GM21717 (cell line): ENCODE measurements at regions not wholly inside any gene's neighbourhood (a gene's known extent, or its start where the extent isn't known, plus 50 kb on each side); places are given as distances from the start of the nearest gene placed in this dataset.

Experiments used
- ATAC-seq: cut with Tn5 transposase; IDR thresholded peaks from one replicate; pipeline ENCODE4 v1.9.1; 2021; ENCODE audit warnings: mild to moderate bottlenecking, moderate library complexity; ENCODE audit not compliant: unreplicated experiment

DNA sequence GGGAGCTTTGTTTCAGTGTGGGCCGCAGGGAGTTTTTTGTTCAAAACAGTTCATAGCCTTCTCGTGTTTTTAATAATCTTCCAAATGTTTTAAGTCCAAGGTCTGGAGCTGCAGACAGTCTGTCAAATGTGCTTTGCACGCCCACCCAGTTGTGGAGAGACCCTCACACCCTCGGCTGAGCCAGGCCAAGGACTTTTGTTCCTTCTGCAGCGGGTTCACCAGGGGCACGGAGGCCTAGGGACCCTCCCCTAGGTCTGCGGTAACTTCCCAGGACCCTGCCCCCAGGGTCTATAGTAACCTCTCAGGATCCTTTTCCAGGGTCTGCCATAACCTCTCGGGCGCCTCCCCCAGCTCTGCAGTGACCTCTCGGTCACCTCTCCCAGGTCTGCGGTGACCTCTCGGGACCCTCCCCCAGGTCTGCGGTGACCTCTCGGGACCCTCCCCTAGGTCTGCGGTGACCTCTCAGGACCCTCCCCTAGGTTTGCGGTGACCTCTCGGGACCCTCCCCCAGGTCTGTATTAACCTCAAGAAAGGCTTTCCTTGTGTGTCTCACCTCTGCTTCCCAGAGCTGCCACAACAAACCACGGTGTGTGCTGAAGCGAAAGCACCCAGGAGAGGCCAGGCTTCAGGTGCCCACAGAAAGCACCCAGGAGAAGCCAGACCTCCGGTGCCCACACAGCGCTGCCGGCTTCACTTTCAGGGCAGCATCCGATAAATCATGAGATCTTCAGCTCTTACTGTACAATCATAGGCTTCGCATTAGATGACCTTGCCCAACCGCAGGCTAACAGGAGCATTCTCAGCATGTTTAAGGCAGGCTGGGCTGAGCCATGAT, 301.9 kb upstream of the SALL3 start:
- no peak for ATAC-seq

DNA sequence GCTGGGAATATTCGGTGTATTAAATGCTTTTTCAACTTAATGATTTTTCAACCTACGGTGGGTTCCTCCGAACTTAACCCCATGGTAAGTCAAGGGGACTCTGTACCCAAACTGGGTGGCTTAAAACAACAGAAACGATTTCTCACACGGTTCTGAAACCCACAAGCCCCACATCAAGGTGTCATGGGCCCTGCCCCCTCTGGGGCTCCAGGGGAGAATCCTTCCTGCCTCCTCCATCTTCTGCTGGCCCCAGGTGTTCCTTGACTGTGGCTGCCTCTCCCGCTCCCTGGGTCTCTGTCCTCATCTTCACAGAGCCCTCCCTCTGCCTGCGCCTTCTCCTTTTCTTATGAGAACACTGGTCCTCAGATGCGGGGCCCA, 301.3 kb upstream of the SALL3 start:
- no peak for ATAC-seq

DNA sequence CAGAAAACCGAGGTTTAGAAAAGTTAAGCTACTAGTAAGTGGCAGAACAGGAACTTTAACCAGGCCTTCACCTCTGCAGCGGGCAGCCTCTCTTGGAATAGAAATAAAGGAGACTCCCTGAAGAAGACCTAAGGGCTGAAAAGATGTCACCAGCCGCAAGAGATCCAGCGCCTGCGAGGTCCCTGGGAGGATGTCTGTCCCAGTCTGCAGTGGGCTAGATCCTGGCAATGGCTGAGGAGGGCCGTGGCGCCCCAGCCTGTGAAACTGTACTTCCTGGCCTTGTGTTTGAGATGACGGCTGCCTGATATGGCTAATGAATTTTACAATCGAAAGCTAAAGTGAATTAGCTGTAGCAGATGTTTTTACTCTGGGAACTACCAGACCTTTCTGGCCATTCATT, 300.6 kb upstream of the SALL3 start:
- ATAC-seq, result no peak

DNA sequence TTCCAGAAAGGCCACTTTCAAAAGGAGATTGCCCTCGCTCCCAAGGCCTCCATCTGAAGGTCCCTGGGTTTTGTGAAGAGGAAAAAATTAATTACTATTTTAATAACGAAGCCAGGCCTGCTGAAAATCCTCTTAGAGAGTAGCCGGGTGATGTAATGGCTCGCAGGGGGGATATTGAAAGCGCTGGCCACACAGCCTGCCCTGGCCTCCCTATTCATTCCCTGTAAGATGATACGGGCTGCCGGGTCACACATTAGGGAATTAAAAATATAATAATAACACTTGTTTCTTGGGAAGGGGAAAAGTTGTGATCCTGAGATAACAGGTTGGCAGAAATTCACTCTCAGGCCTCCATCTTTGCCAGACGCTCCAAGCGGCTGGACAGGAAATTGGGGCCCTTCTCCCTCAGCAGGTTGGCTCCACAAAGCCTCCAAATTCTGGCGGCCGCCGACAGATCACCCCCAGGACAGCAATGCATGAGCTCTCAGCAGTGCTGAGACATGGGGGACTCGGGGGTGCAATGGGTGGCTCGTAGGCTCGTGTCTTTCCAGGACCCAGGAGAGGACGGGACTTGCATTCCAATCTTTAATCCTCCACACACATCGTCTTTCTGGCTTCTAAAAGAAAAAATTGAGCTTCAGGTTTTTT, 299.9 kb upstream of the SALL3 start:
- ATAC-seq, result no peak

DNA sequence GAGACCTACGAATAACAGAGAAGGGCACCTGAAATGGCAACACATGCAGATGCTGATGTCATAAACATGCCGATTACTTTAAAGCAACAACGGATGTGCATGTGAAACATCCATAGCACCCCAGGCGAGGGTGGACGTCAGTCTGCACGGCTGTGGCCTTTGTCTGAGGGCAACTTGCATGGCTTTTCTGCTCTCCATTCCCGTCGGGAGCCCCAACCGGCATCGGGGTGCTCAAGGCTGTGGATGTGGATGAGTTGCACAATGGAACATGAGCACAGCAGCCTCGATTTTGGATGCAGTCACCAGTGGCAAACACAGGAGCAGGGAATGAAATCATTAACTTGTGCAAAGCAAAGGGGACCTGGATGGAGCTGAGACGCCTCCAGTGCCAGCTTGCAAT, 298.2 kb upstream of the SALL3 start:
- no peak for ATAC-seq

DNA sequence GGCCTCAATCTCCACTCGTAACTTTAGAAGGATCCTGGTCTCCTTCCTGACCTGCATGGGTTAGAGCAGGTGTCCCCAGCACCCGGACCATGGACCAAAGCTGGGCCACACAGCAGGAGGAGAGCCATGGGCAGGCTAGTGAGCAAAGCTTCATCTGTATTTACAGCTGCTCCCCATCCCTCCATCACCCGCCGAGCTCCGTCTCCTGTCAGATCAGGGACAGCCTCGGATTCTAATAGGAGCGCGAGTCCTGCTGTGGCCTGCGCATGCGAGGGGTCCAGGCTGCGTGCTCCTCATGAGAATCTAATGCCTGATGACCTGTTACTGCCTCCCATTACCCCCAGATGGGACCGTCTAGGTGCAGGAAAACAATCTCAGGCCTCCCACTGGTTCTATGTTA, 297.7 kb upstream of the SALL3 start:
- ATAC-seq, result no peak

DNA sequence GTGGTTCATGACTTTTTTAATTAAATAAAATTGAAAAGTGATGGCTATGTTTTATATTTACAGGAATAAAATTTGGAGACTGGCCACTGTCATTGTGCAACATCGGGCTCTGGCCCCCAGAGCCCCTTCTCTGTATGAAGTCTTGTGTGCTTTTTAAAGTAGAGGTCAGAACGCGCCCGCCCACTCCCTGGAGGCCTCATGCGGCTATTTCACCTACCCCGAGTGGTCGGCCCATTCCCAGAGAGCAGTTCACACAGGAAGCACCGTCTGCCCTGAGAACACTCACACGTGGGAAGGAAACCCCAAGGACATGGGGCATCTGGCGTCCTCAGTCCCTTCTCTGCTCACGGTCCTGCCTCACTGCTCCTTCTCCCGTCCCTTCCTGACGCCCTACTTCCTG, 296.9 kb upstream of the SALL3 start:
- ATAC-seq, result no peak

DNA sequence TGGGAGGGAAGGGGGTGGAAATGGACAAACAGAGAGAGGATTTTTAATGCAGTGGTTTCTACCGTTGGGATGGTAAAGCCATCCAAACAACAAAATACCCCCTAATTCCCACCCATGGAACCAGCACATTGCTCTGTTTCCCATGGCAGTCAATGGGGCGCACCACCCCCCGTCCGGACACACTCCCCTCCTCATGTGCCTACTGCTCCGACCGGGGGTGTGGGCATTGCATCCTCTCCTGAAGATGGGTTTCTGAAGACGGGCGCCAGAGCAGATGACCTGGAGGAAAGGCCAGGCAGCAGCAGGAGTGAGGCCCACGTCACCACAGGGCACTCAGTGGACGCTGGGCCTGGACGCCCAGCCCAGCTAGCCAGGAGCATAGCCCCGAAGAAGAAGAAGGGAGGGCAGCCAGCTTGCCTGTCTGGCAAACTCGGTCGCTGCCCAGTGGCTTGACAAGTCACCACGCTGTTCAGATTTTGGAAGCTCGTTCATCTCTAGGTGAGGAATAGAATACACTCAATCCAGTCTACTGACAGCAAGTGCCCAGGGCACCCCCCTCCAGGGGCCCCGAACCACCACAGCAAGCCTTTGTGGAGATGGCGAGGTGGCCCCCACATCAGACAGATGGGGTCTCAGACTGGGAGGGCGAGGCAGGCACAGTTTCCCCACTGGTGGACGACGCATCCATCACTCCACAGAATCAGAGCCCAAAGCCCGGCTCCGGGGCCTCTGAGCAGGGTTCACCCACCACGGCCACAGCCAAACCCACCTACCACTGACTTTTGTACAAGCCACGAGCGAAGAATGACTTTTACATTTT, 296.2 kb upstream of the SALL3 start:
- ATAC-seq, result no peak

DNA sequence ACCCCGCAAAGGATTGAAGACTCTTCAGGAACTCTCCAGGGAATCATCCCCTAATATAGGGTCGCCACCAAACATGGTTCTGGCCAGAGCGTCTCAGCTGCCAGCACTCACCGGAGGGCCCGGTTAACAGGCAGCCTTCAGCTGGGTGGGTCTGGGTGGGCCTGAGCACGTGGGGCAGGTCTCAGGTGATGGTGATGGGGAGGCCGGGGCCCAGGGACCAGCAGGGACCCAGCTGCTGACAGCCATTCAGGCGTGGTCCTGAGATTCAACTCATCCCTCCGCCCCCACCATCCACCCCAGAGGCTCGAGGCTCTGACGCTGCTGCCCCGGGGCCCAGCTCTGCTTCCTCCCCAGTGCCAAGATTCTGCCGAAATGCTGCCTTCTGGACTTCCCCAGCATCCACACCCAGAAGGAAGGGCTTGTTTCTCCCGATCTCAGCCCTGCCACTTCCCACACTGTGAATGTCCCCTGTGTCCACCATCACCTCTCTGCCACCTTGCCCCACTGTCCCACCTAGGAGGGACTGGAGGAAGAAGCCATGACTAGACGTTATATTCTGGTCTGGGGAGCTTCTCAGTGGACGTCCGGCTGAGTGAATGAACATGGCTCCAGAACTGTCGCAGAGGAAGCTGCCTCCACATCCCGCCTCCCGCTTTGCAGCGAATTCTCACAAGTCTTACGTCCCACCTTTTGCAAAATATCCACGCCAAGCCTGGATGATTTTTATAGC, 294.2 kb upstream of the SALL3 start:
- no peak for ATAC-seq

DNA sequence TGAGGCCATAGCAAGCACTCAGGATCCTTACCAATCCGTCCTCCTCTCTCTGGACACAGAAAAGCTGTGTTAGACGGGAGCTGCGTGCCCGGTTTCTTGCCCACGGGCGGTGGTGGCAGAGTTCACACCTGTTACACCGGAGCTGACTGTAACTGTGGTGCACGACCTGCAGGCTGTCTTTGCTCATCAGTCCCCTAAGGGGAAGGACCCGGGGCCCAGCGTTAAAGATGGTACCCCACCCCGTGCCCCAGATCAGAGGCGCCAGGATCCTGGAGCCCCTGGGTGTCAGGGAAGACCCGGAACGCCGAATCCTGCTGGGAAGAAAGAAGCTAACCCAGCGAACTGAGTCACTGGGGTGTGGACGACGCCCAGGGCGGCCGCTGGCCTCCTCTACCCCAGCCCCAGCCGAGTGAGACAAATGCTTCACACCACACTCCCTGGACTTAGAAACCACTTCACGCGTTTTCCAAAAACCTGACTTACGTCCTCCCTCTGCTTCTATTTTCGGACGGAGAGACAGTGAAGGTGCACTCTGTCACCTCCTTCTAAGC, 293.6 kb upstream of the SALL3 start:
- ATAC-seq, result no peak

DNA sequence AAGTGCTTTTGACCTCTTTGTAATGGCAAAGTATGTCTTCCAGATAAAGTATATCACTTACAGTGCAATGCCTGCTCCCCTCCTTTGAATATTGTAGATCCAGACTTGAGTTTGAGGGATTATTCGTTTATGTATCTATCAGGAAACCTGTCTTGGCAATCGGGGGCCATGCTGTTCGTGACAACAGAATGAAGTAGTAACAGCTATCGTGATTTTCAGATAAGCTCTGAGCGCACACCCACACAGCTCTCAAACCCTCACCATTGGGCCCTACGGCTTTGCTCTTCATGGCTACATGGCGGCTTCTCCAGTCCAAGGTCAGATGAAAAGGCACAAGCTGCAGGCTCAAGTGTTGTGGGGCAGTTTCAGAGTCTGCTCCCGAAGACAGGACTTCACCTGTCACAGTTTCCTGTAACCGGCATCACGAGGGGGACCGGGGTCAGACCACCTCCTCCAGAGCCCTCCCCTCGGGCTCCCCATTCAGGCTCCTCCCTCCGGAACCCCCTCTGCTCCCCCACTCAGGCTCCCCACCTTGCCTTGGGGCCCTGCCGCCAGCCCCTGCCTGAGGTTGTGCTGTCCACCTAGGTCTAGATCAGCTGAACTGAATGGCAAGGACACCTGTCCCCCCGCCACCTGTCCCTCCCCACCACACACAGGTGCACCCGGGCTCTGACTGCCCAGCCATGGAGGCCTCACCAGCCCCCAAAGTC, 292.5 kb upstream of the SALL3 start:
- no peak for ATAC-seq

DNA sequence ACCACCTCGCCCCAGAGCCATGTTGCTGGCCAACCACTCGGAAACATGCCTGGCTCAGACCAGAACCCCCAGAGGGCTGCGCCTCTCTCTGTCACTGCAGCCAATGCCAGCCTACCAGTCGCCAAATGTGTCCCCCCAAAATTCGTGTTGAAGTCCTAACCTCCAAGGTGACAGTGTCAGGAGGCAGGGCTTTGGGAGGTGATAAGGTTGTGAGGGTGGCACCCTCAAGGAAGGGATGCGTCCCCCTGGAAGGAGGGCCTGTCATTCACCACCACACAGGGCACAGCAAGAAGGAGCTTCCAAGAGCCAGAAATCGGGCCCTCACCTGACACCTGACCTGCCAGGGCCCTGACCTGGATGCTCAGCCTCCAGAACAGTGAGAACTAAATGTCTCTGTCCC, 291.9 kb upstream of the SALL3 start:
- no peak for ATAC-seq

DNA sequence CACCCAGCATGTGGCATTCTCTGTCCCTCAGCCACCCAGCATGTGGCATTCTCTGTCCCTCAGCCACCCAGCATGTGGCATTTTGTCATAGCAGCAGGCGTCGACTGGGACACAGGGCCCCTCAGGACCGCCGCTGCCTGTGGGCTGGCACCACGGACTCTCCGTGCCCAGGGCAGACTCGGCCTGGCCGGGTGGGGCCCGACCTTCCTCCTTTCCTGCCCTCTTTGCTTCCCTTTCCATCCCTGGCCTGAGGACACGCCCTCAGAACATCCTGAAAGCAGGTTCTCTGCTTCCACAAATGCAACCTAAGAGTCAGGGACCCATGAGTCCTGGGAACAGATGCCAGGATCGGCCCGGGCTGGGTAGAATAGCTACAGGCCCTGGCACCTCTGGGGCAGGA, 291.4 kb upstream of the SALL3 start:
- ATAC-seq, result no peak

DNA sequence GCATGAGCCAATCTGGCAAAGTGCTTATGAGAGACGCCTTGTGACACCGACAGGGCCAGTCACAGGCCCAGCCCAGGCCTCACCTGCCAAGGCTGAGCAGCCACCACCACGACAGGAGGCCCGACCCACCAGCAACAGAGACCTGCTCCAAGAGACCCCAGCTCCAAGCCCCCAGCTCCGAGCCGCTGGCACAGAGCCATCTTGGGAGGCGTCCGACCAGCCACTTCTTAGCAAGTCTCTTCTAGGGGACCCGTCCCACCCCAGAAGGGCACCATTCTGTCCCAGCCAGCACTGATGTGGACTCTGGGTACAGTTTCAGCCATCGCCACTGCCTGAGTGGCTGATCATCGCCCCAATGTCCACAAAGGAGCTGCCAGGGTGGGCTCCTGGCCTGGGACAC, 290.7 kb upstream of the SALL3 start:
- ATAC-seq, result no peak

DNA sequence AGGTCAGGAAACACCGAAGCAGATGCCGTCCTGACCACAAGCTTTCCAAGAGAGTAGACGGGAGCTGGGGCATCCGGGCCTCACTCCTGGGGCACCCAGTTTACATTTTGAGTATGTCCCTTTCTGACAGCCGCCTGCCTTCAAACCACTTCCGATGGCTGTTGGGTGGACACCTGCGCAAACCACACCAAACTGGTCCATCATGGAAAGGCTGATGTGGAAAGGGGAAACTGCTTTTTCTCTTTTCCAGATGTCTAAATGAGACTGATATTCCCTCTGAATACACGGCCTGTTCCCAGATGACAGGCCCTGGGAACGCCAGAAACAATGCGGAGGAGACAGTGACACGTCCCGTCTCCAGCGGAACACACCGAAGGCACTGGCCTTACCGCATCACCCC, 290.0 kb upstream of the SALL3 start:
- ATAC-seq, result no peak

DNA sequence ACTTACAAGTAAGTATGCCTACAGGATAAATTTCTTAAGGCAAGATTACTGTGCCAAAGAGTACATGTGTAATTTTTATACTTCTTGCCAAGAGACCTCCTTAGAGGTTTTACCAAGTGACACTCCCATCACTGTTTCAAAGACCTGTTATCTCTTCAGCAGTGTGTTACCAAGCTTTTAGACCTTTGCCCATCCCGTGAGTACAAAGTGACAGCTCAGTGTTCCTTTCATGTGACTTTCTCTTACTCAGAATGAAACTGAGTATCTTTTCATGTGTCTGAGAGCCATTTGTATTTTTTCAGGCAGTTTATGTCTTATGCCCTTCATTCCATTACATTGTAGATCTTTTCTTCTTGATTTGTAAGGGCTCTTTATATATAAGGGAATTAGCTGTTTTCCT, 287.5 kb upstream of the SALL3 start:
- no peak for ATAC-seq

DNA sequence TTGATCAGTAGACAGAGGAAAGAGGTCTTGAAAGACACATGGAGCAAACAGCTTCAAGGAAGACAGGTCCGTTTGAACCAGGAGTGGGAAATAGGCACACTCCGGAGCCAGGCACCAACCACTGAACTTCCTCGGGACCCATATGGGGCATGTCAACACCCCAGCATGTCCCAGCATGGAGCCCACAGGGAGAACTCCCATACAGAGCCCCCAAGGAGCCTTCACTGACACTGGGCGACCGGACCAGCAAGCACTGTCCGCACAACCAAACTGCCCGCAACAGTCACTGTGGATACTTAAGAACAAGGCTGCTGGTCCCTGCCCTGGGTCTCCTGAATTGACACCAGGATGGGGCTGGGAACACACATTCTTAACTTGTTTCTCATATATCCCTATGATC, 286.2 kb upstream of the SALL3 start:
- ATAC-seq, result no peak

DNA sequence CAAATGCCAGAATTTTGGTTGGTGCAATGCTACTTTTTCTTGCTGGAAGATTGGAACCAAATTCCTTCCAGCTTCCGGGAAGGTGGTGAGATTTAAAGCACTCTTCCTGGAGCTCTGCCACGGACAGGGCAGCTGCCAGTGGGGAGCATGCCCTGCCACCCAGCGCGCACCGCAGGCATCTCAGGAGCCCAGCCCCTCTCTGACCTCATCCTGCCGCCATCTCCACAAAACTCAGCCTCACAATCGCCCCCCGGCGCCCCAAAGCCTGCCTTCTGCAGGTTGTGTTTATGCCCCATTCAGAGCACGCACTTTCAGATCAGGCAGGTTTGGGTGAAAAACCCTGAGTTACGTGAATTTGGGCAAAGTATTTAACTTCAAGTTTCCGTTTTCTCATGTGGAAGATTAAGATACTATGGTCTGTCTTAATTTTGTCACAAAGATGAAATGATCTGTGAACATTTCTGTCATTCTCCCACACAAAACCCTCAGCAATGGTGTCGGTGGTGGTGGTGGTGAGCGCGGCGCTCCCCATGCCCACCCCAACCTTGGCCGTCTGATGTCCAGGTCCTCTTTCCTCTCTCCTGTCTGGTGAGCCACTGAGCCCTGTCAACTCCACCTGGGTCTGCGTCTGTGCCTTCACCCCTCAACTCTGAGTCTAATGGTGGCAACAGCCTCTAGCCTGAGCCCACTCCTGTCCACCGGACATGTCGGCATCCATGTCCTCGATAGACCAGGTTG, 282.8 kb upstream of the SALL3 start:
- ATAC-seq, result no peak

DNA sequence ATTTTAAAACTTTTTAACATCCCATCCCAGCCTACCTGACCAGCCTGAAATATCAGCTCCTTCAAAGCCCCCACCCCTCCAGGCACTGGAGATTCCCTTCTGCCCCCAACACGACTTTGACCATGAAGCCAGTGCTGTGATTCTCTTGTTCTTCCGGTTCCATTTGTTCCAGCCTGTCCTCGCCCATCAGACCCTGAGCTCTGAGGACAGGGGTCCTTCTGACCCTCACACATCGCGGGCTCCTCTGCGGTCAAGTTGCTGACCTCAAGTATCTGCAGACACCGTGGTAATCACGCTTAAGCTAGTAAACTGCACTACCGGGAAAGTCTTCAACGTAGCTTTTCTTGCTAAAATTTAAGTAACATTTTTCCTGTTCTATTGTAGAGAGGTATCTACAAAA, 282.2 kb upstream of the SALL3 start:
- no peak for ATAC-seq

DNA sequence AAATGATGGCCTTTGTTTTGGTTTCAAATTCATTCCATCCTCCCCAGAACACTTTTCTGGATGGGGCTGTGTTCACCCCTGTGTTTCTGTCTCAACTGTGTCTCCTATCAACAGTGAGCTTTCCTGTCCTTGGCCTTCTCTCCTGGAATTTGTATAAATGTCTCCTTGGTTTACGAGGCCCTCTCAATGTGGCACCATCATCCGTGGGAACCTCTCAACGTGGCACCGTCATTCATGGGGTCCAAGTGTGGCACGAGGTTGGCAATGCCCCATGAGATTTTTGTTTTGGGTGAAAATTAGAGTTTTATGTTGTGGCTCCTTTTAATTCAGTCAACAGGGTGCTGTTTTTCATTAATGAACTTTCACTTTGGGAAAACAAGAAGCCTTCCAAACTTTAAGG, 280.7 kb upstream of the SALL3 start:
- ATAC-seq, result no peak
